ENCODE measurements at regions not wholly inside any gene's neighbourhood (a gene's known extent, or its start where the extent isn't known, plus 50 kb on each side); places are given as distances from the start of the nearest gene placed in this dataset.

DNA sequence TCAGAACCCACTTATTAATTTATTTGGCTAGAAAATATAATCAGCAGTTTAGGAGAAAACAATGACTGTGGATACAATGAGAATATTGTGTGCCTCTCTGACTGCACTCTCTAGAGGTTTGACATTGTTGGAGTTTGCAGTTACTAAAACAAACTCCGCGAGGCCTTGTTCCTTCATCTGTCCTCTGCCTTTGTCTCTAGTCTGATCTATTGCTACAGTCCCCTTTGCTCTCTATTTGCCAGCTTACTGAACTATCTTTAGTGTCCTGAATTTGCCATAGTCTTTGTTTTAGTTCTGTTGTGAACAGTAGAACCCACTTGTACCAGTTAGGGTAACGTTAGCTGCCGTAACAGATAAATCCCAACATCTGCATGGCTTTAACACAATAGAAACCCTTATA, 81.4 kb upstream of the RPS6KA3 start:
- H3K27me3 Mint-ChIP-seq (ENCODE audit: insufficient read depth, unreplicated experiment), result no peaks in the 10 kb centered on the region
- Histone ChIP-seq H3K27me3 (replicated peaks; ENCODE audit: control insufficient read depth, insufficient read depth, low read length) (no peaks in the 10 kb centered on the region), H3K4me3 (ENCODE audit: low read depth, low read length) (no peak overlapping the region), H3K9me3 (no peaks in the 10 kb centered on the region), H3K36me3 (ENCODE audit: control insufficient read depth, insufficient read depth, low read length) (no peaks in the 10 kb centered on the region), H3K4me1 (no peaks in the 10 kb centered on the region)
- H3K9me3 Mint-ChIP-seq (ENCODE audit: unreplicated experiment), result peaks cover 11% of the 10 kb centered on the region
- H3K27ac Mint-ChIP-seq (ENCODE audit: unreplicated experiment), result no peak overlapping the region
- DNase-seq, result no peak
- H3K4me3 Mint-ChIP-seq (ENCODE audit: unreplicated experiment), result no peak overlapping the region
- ChIA-PET CTCF (no interaction called here), POLR2A (no interaction called here)
- TF ChIP-seq, protein P1, sequence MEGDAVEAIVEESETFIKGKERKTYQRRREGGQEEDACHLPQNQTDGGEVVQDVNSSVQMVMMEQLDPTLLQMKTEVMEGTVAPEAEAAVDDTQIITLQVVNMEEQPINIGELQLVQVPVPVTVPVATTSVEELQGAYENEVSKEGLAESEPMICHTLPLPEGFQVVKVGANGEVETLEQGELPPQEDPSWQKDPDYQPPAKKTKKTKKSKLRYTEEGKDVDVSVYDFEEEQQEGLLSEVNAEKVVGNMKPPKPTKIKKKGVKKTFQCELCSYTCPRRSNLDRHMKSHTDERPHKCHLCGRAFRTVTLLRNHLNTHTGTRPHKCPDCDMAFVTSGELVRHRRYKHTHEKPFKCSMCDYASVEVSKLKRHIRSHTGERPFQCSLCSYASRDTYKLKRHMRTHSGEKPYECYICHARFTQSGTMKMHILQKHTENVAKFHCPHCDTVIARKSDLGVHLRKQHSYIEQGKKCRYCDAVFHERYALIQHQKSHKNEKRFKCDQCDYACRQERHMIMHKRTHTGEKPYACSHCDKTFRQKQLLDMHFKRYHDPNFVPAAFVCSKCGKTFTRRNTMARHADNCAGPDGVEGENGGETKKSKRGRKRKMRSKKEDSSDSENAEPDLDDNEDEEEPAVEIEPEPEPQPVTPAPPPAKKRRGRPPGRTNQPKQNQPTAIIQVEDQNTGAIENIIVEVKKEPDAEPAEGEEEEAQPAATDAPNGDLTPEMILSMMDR (IDR thresholded peaks at IDR 0.05; ENCODE audit: insufficient read depth in 1 of 2, low read depth in 1 of 2, low read length in 1 of 2, severe bottlenecking in 1 of 2, unreplicated experiment in 1 of 2), result no peak
- no peaks in the 10 kb centered on the region for H3K4me1 Mint-ChIP-seq (ENCODE audit: low read depth, unreplicated experiment)
- peaks cover 6% of the 10 kb centered on the region for H3K36me3 Mint-ChIP-seq (ENCODE audit: insufficient read depth, unreplicated experiment)
- intact Hi-C loops (cut with micrococcal nuclease; ENCODE audit: unreplicated experiment), result no loop called here
- no TSS peak for BruUV-seq (replicated peaks)

DNA sequence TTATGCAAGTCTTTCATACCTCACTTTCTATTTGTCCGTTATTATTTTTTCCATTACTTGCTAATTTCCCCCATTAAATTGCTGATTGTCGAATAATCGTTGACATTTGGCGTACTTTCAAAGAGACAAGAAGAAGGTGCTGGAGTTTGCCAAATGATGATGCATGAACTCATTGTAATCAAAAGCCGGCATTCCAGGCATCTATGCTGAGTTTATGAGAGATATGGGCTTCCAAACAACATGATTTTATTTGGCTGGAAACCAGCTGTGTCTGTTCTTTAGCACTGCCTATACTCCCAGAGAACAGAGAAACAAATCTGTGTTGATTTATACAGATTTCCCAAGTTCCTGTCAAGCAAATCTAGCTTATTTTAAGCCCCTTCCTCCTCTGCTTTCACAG, 80.8 kb upstream of the RPS6KA3 start:
- TF ChIP-seq, protein P1 (IDR thresholded peaks at IDR 0.05; ENCODE audit: insufficient read depth in 1 of 2, low read depth in 1 of 2, low read length in 1 of 2, severe bottlenecking in 1 of 2, unreplicated experiment in 1 of 2), result no peak
- CTCF ChIA-PET, result no interaction called here
- H3K27ac Mint-ChIP-seq (ENCODE audit: unreplicated experiment), result no peak overlapping the region

DNA sequence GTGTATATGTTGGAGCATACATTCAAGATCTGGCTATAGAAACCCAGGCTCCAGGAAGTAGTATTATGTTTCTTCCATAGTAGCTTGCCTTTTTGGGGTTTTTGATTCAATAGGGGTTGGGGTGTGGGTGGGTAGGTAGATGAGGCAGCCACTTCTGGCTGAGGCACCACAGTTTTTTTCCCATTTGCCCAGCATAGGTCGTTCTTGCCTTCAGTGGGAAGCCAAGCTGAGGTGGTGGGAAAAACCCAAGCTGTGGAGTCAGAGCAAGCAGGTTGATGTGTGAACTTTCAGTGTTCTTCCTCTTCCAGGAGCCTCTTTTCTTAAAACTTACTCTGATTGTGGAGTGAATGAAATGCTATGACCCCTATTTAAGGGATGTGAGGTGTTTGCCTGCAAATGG, 67.0 kb upstream of the RPS6KA3 start:
- Mint-ChIP-seq H3K27ac (ENCODE audit: unreplicated experiment) (no peak overlapping the region), H3K4me3 (ENCODE audit: unreplicated experiment) (no peak overlapping the region), H3K4me1 (ENCODE audit: low read depth, unreplicated experiment) (no peaks in the 10 kb centered on the region), H3K36me3 (ENCODE audit: insufficient read depth, unreplicated experiment) (no peaks in the 10 kb centered on the region), H3K27me3 (ENCODE audit: insufficient read depth, unreplicated experiment) (no peaks in the 10 kb centered on the region), H3K9me3 (ENCODE audit: unreplicated experiment) (no peaks in the 10 kb centered on the region)
- H3K36me3 ChIP-seq (ENCODE audit: control insufficient read depth, insufficient read depth, low read length), result no peaks in the 10 kb centered on the region
- H3K4me1 ChIP-seq, result no peaks in the 10 kb centered on the region
- ChIA-PET CTCF (no interaction called here), POLR2A (no interaction called here)
- no peaks in the 10 kb centered on the region for H3K9me3 ChIP-seq
- H3K27me3 ChIP-seq (replicated peaks; ENCODE audit: control insufficient read depth, insufficient read depth, low read length), result no peaks in the 10 kb centered on the region
- H3K4me3 ChIP-seq (ENCODE audit: low read depth, low read length), result no peak overlapping the region
- DNase-seq, result no peak
- intact Hi-C loops (cut with micrococcal nuclease; ENCODE audit: unreplicated experiment), result no loop called here
- BruUV-seq (replicated peaks), result no TSS peak
- TF ChIP-seq, protein P1 (IDR thresholded peaks at IDR 0.05; ENCODE audit: insufficient read depth in 1 of 2, low read depth in 1 of 2, low read length in 1 of 2, severe bottlenecking in 1 of 2, unreplicated experiment in 1 of 2), result no peak

More for the DNA sequence above, 80.8 kb upstream of the RPS6KA3 start:
- DNase-seq, result no peak
- no peak overlapping the region for H3K4me3 Mint-ChIP-seq (ENCODE audit: unreplicated experiment)
- H3K9me3 Mint-ChIP-seq (ENCODE audit: unreplicated experiment), result peaks cover 16% of the 10 kb centered on the region
- no peaks in the 10 kb centered on the region for H3K9me3 ChIP-seq
- no peaks in the 10 kb centered on the region for H3K36me3 ChIP-seq (ENCODE audit: control insufficient read depth, insufficient read depth, low read length)
- H3K36me3 Mint-ChIP-seq (ENCODE audit: insufficient read depth, unreplicated experiment), result peaks cover 9% of the 10 kb centered on the region
- no peak overlapping the region for H3K4me3 ChIP-seq (ENCODE audit: low read depth, low read length)
- H3K4me1 Mint-ChIP-seq (ENCODE audit: low read depth, unreplicated experiment), result no peaks in the 10 kb centered on the region
- H3K27me3 Mint-ChIP-seq (ENCODE audit: insufficient read depth, unreplicated experiment), result no peaks in the 10 kb centered on the region
- H3K4me1 ChIP-seq, result no peaks in the 10 kb centered on the region
- H3K27me3 ChIP-seq (replicated peaks; ENCODE audit: control insufficient read depth, insufficient read depth, low read length), result no peaks in the 10 kb centered on the region
- intact Hi-C loops (cut with micrococcal nuclease; ENCODE audit: unreplicated experiment), result no loop called here
- BruUV-seq (replicated peaks), result no TSS peak
- POLR2A ChIA-PET, result no interaction called here
